CD4-positive, alpha-beta T cell treated with Interleukin-6 at 100 ng/mL for 8 hours (primary cell): ENCODE measurements at regions not wholly inside any gene's neighbourhood (a gene's known extent, or its start where the extent isn't known, plus 50 kb on each side); places are given as distances from the start of the nearest gene placed in this dataset.
"Not testable (repeated sequence)": the region's sequence is repeated elsewhere in the genome, so short reads cannot be mapped to it uniquely, and the experiment has no call there.

ENCODE experiments used
- DNase-seq: peaks from one replicate; pipeline ENCODE4 v3.0.0-alpha.2; 2020; ENCODE audit warnings: mixed read lengths, low spot score

DNA sequence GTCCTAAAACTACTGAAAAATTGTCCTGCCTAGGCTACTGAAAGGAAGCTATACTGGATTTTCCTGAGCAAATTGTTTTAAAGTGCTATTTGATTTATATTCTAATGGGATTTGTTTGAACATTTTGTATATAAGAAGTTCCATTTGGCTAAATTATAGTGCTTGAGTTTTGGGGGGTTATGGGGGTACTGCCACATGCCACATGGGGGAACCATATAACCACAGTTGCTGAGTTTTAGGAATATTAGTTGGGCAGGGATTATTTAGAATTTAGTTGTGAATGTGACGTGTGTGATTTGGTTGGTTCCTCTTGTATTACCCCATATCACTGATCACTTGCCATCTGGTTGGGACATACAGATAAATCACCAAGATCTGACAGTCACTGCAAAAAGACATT is 224.5 kb upstream of the TAPT1 start:
- DNase-seq = no peak

- DNase-seq = no peak
Observed at GRCh38 chr4:16450031-16450430, 223.8 kb upstream of the TAPT1 start.

- DNase-seq = no peak
Observed at GRCh38 chr4:16449406-16449805, 223.1 kb upstream of the TAPT1 start.

GRCh38 chr4:16448241-16448840 is 222.1 kb upstream of the TAPT1 start:
- DNase-seq = no peak

DNA sequence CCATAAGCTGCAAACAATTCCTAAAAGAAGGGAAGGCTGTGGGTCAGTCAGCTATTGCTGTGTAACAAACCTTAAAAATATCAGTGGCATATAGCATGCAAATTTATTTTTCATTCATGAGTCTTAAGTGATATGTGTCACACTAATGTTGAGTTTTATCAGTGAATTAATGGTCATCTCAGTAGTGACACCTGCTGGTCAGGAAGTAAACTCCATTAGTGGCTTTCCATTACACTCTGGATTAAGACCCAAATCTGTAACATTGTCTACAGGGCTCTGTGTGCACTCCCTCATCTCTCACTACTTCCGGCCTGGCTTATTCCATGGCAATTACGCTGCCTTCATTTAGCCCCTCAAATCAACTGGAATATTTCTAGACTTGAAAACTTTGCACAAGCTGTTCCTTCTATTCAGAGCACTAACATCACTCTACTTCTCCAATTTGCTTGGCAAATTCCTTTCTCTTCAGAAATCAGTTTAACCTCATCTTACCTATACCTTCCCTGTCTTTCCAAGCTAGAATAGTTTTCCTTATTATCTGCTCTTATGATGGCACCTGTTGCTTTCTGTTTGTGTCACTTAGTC is 217.3 kb upstream of the TAPT1 start:
- peak; percentile 1 for DNase-seq

DNA sequence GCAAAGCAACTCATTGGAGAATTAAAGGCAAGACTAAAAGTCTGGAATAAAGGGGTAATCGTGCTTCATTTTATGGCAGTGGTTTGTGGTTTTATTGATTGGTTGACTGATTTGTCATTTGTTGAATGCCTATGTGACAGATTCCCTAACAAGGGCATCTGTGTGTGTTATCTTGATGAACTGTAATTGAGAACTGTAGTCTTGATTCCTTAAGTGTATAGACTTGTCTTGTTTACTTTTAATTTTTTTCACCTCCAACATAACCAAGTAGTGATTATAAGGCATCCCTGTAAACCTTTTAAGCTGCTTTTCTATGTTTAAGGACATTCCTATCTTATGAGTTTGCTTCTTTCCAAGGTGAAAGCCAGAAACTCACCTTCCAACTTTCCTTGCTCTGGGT is 216.0 kb upstream of the TAPT1 start:
- DNase-seq = no peak

DNA sequence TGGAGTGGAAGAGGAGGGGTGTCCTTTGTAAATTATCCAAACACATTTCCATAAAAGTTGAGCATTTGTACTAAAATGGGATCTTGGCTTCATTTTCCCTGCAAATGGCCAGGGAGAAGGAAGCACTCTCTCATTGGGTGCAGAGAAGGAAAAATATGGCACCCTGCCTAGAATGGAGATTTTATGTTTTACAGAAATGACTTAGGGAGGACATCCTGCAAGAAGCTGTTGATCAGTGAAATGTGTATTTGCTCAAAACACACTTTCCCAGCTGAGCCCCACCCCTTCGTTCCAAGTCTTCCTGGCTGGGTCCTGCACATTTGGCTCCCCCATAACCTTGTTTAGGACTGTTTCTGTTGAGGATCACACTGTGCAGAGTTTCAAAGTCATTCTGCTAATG is 213.5 kb upstream of the TAPT1 start:
- no peak for DNase-seq

DNA sequence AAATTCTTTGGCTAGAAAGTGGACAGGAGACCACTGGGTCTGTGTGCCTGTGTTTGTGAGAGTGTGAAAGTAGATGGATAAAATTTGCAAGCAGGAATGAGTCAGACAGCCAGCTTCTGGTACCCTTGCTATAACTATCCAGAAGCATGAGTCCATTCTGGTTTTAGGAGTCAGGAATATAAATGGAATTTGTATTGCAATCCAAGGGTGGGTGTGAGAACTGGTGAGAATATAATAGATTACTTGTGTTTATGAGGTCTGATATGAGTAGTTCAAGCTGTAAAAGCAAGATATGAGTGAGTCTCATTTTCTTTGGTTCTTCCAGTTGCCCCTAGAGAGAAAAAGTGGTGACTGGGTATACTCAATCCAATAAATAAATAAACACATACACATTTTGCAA is 212.7 kb upstream of the TAPT1 start:
- DNase-seq = no peak

DNA sequence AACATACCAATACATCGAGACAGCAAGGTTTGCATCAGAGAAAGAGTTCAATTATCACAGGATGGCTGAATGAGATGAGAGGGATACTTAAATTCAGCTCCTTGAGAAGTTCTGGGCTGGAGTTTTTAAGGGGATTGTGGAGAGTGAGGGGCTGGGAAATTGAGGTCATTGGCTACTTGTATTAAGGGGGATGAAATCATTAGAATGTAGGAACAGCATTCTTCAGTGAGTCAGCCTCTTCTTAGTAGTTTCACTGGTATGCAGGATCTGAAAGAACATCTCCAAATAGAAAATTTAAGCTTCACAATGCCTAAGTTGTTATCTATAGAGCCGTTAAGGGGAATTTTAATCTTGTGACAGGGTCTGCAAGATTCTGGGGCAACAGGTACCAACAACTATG is 211.6 kb upstream of the TAPT1 start:
- no peak for DNase-seq

- no peak for DNase-seq
Observed at GRCh38 chr4:16431866-16432265, 205.6 kb upstream of the TAPT1 start.

- DNase-seq = no peak
Observed at GRCh38 chr4:16418814-16419213, 192.5 kb upstream of the TAPT1 start.

DNA sequence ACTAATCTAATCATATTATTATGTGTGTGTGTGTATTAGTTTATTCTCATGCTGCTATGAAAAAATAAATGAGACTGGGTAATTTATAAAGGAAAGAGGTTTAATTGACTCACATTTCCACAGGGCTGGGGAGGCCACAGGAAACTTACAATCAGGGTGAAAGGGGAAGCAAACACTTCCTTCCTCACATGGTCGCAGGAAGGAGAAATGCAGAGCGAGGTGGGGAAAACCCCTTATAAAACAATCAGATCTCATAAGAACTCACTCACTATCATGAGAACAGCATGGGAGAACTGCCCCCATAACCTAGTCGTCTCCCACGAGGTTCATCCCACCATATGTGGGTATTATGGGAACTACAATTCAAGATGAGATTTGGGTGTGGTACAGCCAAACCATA is 190.9 kb upstream of the TAPT1 start:
- no peak for DNase-seq

- no peak for DNase-seq
Observed at GRCh38 chr4:16416601-16417000, 190.3 kb upstream of the TAPT1 start.

GRCh38 chr4:16415751-16416150 is 189.5 kb upstream of the TAPT1 start:
- no peak for DNase-seq

DNA sequence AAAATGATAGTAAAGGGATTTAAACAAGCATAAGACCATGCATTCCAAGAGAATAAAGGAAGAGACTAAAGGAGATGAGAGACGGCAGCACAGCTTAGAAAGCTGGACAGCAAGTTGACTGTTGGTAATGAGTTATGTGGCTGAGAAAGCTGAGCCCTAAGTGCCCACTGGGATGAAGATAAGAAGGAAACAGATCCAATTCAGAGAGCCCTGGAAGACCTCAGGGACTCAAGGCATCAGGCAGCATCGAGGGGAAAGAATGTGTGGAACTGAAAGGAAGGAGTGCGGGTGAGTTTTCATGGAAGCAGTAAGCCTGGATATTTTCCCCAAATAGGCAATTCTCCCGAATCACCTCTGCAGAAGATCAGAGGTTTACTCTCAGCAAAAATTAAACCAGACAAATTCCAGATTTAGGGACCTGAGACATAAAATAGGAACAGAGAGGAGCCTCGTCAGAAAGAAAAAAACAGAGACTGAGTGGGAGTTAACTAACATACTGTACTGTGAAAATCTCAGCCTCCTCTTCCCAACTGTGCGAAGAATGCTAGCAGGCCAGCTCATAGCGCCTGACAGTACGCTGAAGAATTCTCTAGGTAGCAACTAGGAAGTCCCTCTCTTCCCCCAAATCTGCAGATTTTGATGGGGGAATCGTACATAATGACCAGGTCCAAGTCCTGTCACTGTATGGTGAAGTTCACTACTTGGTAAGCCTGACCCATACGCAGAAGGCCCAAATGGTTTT is 187.7 kb upstream of the TAPT1 start:
- DNase-seq = no peak

DNA sequence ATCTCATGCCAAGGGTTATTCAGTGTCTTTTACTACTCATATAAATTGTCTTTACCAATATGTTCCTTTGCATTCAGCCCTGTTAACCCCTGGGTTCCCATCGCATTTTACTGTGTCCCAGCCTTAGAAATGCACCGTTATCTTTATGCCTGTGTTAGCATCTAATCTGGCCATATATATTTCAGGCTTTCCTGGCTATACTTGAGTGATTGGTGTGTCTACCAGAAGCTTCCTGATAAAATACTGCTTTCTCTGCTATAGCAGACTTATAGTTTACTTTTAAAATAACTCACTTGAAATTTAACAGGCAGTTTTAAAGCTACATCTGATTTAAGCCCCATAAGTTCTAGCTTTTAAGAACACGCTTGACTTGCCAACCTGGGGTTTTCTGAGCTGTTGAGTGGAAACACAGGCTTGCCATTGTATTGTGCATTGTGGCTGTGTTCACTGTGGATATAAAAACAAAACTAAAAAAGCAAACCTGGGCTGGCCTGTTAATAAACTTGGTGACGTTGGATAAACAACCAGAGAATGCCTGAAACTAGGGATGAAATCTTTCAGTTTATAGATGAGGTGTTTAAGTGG is 185.3 kb upstream of the TAPT1 start:
- no peak for DNase-seq

GRCh38 chr4:16393216-16393615 is 166.9 kb upstream of the TAPT1 start:
- DNase-seq = not testable (repeated sequence)

GRCh38 chr4:16391196-16391595 is 164.9 kb upstream of the TAPT1 start:
- DNase-seq = no peak

DNA sequence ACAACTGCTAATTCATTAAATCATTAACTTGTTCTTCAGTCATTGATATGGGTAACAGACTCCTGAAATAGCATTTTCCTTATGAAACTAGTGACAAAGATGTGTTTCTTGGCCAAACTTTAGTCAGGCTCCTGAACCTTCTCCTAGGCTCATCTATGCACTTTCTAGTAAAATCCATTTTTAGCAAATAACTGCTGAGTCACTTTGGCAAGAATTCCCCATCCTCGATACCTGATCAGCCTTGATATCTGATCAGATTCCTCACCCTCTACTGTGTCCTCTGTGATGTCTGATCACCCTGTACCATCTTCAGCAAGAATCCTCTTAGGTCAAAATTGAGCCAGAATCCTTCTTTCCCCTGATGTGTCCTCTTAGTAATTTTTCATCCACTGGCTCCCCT is 161.2 kb upstream of the TAPT1 start:
- DNase-seq = no peak

- no peak for DNase-seq
Observed at GRCh38 chr4:16386711-16387320, 160.5 kb upstream of the TAPT1 start.

GRCh38 chr4:16384576-16384975 is 158.3 kb upstream of the TAPT1 start:
- no peak for DNase-seq

- no peak for DNase-seq
Observed at GRCh38 chr4:16382571-16382970, 156.3 kb upstream of the TAPT1 start.

DNA sequence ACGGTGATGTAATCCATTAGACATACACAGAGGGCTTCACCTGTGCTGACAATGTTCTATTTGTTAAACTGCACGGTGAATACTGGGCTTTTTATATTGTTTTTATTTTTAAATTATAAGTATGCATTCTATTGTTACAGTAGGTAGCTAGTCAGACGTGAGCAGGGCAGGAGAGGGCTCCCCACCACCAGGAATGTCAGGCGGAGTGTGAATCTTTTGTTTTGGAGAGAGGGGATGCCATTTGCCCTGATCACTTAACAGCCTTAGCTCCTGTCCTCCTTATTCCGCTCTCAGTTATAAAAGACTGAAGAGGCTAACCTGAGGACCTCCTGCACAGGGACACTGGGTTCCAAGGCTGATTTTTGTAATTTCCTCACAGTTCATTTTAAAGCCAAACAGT is 151.6 kb upstream of the TAPT1 start:
- no peak for DNase-seq
